GM12873 (cell line): ENCODE measurements at regions not wholly inside any gene's neighbourhood (a gene's known extent, or its start where the extent isn't known, plus 50 kb on each side); places are given as distances from the start of the nearest gene placed in this dataset.

Experiments used
- TF ChIP-seq, protein P1 (sequence below): IDR thresholded peaks from 2 replicates; pipeline ENCODE4 v1.5.1; 2012; ENCODE audit warnings: low read depth, mild to moderate bottlenecking, moderate library complexity, low read length, control low read depth; ENCODE audit not compliant: insufficient read depth; ENCODE audit errors: missing control alignments

DNA sequence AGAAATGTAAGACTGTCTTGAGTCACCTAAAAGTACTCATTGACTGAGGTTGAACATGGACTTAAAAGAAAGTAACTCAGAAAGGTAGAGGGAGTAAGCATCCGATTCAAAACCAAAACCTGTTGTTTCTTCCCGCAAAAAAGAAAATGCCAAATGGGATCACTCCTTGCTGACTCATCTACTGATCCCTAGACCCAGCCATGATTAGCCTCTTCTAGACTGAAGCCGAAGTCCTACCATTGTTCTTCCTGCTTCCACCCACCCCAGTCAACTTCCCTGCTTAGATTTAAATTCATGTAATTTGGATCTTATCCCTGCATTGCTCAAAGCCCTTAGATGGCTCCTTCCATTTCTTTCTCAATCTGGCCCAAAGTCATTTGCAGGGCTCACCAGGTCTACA is 760.5 kb upstream of the SOX9 start:
- TF ChIP-seq, protein P1, sequence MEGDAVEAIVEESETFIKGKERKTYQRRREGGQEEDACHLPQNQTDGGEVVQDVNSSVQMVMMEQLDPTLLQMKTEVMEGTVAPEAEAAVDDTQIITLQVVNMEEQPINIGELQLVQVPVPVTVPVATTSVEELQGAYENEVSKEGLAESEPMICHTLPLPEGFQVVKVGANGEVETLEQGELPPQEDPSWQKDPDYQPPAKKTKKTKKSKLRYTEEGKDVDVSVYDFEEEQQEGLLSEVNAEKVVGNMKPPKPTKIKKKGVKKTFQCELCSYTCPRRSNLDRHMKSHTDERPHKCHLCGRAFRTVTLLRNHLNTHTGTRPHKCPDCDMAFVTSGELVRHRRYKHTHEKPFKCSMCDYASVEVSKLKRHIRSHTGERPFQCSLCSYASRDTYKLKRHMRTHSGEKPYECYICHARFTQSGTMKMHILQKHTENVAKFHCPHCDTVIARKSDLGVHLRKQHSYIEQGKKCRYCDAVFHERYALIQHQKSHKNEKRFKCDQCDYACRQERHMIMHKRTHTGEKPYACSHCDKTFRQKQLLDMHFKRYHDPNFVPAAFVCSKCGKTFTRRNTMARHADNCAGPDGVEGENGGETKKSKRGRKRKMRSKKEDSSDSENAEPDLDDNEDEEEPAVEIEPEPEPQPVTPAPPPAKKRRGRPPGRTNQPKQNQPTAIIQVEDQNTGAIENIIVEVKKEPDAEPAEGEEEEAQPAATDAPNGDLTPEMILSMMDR: no peak

DNA sequence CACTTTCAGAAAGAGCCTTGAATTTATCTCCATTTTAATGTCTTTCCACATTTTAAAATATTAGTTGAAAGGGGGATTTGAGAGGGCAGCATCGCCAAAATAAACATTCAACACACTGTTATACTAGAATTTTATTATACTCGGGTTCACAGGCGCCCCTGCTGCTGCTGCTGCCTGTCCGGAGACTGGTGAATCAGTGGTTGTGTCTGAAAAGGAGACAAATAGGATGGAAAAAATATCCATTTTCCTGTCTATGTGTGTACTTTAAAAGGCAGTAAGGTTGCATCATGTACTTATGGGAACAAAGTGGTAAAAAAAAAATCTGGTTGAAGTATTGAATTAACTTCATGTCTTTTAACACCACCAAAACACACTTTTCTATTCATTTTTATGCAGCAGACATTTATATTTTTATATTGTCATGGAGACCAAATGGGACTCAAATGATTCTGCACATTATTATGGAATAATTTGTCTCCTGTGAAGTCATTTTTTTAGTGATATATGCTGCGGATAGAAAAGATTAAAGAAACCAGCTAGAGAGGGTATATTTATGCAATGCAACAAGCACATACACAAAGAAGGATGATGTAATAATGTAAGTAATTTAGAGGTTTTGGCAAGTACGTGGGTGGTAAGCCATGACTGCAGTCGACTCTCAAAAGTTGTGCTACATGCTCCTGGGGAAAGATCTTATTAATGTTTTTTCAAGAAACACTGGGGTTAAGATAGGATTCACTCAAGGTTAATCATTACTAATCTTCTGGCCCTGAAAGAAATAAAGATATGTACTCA is 759.0 kb upstream of the SOX9 start:
- TF ChIP-seq, protein P1: no peak

DNA sequence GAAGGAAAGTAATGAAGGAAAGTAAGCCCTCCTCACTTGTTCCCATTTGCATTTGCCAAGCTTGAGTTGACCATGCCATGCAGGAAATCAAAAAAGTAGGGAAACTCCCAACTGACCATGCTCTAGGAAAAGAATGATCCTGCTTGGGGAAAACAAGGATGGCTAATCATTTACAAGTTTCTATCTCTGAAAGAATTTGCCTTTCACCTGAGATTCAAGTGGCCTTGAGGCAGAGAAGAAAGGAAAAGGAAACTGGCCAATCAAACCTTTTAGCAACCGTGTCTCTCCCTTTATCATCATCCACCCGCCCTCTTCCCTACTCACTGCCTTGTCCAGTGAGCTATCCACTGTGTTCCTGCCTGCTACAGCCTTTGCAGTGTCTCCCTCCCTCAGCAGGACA is 757.2 kb upstream of the SOX9 start:
- TF ChIP-seq, protein P1: no peak

DNA sequence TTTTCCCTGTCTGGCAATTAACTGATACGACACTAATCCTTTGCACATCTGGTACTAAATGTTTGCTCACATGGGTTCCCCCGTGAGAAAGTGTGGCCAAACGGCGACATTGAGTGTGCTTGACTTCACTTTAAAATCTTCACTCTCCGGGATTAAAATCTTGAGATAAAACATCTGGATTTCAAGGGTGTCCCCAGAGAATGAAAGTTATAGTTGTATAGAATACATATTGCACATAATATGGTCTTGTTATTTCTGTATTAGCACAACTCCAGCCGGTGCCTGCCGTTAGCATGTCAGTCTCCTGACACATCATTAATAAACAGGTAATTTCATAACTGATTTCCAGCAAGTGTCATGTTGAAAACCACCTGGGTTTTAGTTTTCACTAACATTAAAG is 749.0 kb upstream of the SOX9 start:
- TF ChIP-seq, protein P1: no peak

DNA sequence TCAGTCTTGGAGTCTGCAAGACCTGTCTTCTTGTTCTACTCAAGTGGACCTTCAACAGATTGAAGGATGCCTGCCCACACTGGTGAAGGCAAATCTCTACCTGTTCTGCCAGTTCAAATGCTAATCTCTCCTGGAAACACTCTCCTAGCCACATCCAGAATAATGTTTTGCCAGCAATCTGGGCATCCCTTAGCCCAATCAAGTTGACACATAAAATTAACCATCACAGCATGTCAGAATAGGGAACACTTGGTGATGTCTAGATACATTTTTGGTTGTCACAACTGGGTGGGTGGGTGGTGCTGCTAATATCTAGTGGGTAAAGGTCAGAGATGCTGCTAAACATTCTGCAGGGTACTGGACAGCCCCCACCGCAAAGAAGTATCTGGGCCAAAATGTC is 744.9 kb upstream of the SOX9 start:
- TF ChIP-seq, protein P1: no peak

DNA sequence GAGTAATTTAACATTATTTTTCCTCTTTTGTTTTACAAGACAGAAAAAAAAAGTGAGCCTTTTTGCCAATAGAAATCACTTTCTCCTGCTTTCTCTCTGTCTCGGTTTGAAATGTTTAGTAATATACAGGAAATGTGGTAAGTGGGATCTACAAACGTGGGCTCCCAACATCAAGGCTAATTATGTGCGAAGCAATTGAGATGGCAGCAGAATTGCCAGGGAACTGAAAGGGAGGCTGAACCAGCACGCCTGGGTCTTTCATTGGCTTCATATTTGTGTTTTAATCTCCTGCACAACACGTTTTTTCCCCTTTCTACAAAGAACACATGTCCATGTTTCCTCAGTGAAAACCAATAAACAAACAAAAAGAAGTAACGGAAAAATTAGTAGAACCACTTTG is 743.9 kb upstream of the SOX9 start:
- TF ChIP-seq, protein P1: no peak

DNA sequence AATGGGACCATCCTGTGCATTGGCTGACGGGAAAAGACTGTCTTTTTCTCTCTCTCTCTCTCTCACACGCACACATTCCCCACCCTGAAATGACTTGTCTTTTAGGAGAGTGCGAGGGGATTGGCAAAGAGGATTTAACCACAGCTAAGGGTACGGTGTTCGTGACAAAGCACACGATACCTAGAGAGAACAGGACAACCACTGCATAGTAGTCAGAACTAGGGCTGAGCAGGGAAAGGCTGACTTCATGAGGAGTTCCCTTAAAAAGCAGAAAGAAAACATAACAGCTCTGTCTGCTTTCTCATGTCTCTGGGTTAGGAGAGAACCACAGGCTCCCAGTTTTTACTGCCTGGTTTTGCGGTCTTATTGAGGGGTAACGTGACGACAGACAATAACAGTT is 742.8 kb upstream of the SOX9 start:
- TF ChIP-seq, protein P1: no peak
